HEK293 (cell line): ENCODE measurements at regions not wholly inside any gene's neighbourhood (a gene's known extent, or its start where the extent isn't known, plus 50 kb on each side); places are given as distances from the start of the nearest gene placed in this dataset.

Experiments
- CTCF ChIP-seq: fragments of 450-650 bp; formaldehyde crosslinking; IDR thresholded peaks from 2 replicates; pipeline ENCODE4 v1.5.1; 2016; ENCODE audit warnings: missing biosample characterization, missing genetic modification characterization
- PATZ1 ChIP-seq: fragments of 450-650 bp; formaldehyde crosslinking; IDR thresholded peaks from 2 replicates; pipeline ENCODE4 v1.5.1; 2016; ENCODE audit warnings: missing biosample characterization, missing genetic modification characterization
- SCRT1 ChIP-seq: fragments of 450-650 bp; formaldehyde crosslinking; IDR thresholded peaks from 2 replicates; pipeline ENCODE4 v1.5.1; 2016; ENCODE audit warnings: missing biosample characterization, missing genetic modification characterization, borderline replicate concordance
- ZBTB10 ChIP-seq: fragments of 450-650 bp; formaldehyde crosslinking; IDR thresholded peaks from 2 replicates; pipeline ENCODE4 v1.5.1; 2016; ENCODE audit warnings: missing biosample characterization, missing genetic modification characterization
- ZNF580 ChIP-seq: fragments of 450-650 bp; formaldehyde crosslinking; IDR thresholded peaks from 2 replicates; pipeline ENCODE4 v1.5.1; 2016; ENCODE audit warnings: missing biosample characterization, missing genetic modification characterization

- no peak for TF ChIP-seq ZNF580
- TF ChIP-seq ZBTB10 (tag by site-specific recombination), result no peak
- TF ChIP-seq PATZ1 (tag by site-specific recombination), result peak; percentile 83
- no peak for TF ChIP-seq CTCF (tag by site-specific recombination)
- TF ChIP-seq SCRT1, result no peak
These were observed 117.5 kb downstream of the NAV1 start for GRCh38 chr1:201656311-201657032.
